Activated T-cell treated with anti-CD3 and anti-CD28 coated beads, Interleukin-2, amount 50 U/mL, for 4 hours (primary cell): ENCODE measurements at regions not wholly inside any gene's neighbourhood (a gene's known extent, or its start where the extent isn't known, plus 50 kb on each side); places are given as distances from the start of the nearest gene placed in this dataset.
A peak's percentile ranks its signal among the peaks of the same experiment; 100 is the strongest.

Experiments used
- ATAC-seq, 2 donors: fragments of 200-7000 bp; cut with Tn5 transposase; one replicate each; pipeline ENCODE4 v1.10.0; 2021
- DNase-seq: peaks from one replicate; pipeline ENCODE4 v3.0.0-alpha.2; 2020
- H3K27me3 Mint-ChIP-seq: one replicate; pipeline ENCODE4 v1.8.0; 2021; ENCODE audit warnings: low read depth, mixed read lengths
- H3K36me3 Mint-ChIP-seq: one replicate; pipeline ENCODE4 v1.8.0; 2022; ENCODE audit warnings: mixed read lengths; ENCODE audit not compliant: insufficient read depth
- H3K4me1 Mint-ChIP-seq: one replicate; pipeline ENCODE4 v1.8.0; 2021; ENCODE audit warnings: low read depth, mixed read lengths
- H3K4me3 Mint-ChIP-seq: one replicate; pipeline ENCODE4 v1.8.0; 2021; ENCODE audit warnings: mild to moderate bottlenecking, moderate library complexity, mixed read lengths
- H3K9me3 Mint-ChIP-seq: one replicate; pipeline ENCODE4 v1.8.0; 2021; ENCODE audit warnings: mixed read lengths

GRCh38 chr10:78481842-78482241 lies 448.2 kb downstream of the RPS24 start:
- H3K27me3 Mint-ChIP-seq: peaks cover 6% of the 10 kb centered on the region
- no peak overlapping the region for H3K4me3 Mint-ChIP-seq
- H3K36me3 Mint-ChIP-seq: no peaks in the 10 kb centered on the region
- no peaks in the 10 kb centered on the region for H3K4me1 Mint-ChIP-seq
- ATAC-seq: no peak
- no peaks in the 10 kb centered on the region for H3K9me3 Mint-ChIP-seq
- no peak for DNase-seq

GRCh38 chr10:78483641-78484040 lies 450.0 kb downstream of the RPS24 start:
- peaks cover 2% of the 10 kb centered on the region for H3K9me3 Mint-ChIP-seq
- DNase-seq (no peak), ATAC-seq (no peak)
- peaks cover 9% of the 10 kb centered on the region for H3K27me3 Mint-ChIP-seq
- H3K4me1 Mint-ChIP-seq: no peaks in the 10 kb centered on the region
- no peak overlapping the region for H3K4me3 Mint-ChIP-seq
- no peaks in the 10 kb centered on the region for H3K36me3 Mint-ChIP-seq

GRCh38 chr10:78489034-78489433 lies 455.4 kb downstream of the RPS24 start:
- Mint-ChIP-seq H3K4me1 (no peaks in the 10 kb centered on the region), H3K9me3 (peaks cover 21% of the 10 kb centered on the region), H3K27me3 (peaks cover 13% of the 10 kb centered on the region), H3K4me3 (no peak overlapping the region), H3K36me3 (no peaks in the 10 kb centered on the region)
- no peak for ATAC-seq
- DNase-seq: no peak

- H3K4me1 Mint-ChIP-seq: no peaks in the 10 kb centered on the region
- H3K27me3 Mint-ChIP-seq: peaks cover 6% of the 10 kb centered on the region
- H3K4me3 Mint-ChIP-seq: no peak overlapping the region
- peaks cover 21% of the 10 kb centered on the region for H3K9me3 Mint-ChIP-seq
- no peak for ATAC-seq
- DNase-seq: no peak
- H3K36me3 Mint-ChIP-seq: no peaks in the 10 kb centered on the region
These were observed 458.1 kb downstream of the RPS24 start for GRCh38 chr10:78491812-78492211.

GRCh38 chr10:78492424-78492823 lies 458.8 kb downstream of the RPS24 start:
- Mint-ChIP-seq H3K4me1 (no peaks in the 10 kb centered on the region), H3K27me3 (peaks cover 6% of the 10 kb centered on the region), H3K4me3 (no peak overlapping the region)

GRCh38 chr10:78494179-78494578 lies 460.5 kb downstream of the RPS24 start:
- ATAC-seq: no peak
- Mint-ChIP-seq H3K36me3 (no peaks in the 10 kb centered on the region), H3K27me3 (no peaks in the 10 kb centered on the region), H3K4me3 (no peak overlapping the region), H3K9me3 (peaks cover 17% of the 10 kb centered on the region), H3K4me1 (no peaks in the 10 kb centered on the region)
- DNase-seq: no peak

More at GRCh38 chr10:78492424-78492823, 458.8 kb downstream of the RPS24 start:
- Mint-ChIP-seq H3K36me3 (no peaks in the 10 kb centered on the region), H3K9me3 (peaks cover 21% of the 10 kb centered on the region)
- ATAC-seq (no peak), DNase-seq (no peak)

GRCh38 chr10:78502210-78502936 lies 468.7 kb downstream of the RPS24 start:
- no peaks in the 10 kb centered on the region for H3K27me3 Mint-ChIP-seq
- H3K4me1 Mint-ChIP-seq: no peaks in the 10 kb centered on the region
- H3K9me3 Mint-ChIP-seq: no peaks in the 10 kb centered on the region
- ATAC-seq: no peak
- no peak for DNase-seq
- no peak overlapping the region for H3K4me3 Mint-ChIP-seq
- no peaks in the 10 kb centered on the region for H3K36me3 Mint-ChIP-seq

- H3K27me3 Mint-ChIP-seq: no peaks in the 10 kb centered on the region
- DNase-seq (no peak), ATAC-seq (no peak)
- H3K4me3 Mint-ChIP-seq: no peak overlapping the region
- H3K4me1 Mint-ChIP-seq: no peaks in the 10 kb centered on the region
- H3K9me3 Mint-ChIP-seq: no peaks in the 10 kb centered on the region
- no peaks in the 10 kb centered on the region for H3K36me3 Mint-ChIP-seq
These were observed 470.5 kb downstream of the RPS24 start for GRCh38 chr10:78504181-78504580.

- Mint-ChIP-seq H3K27me3 (no peaks in the 10 kb centered on the region), H3K4me1 (no peaks in the 10 kb centered on the region), H3K4me3 (no peak overlapping the region), H3K9me3 (no peaks in the 10 kb centered on the region), H3K36me3 (no peaks in the 10 kb centered on the region)
- ATAC-seq (peak in 1 of 2 donors; percentile 27), DNase-seq (no peak)
These were observed 472.0 kb downstream of the RPS24 start for GRCh38 chr10:78505657-78506056.

- no peaks in the 10 kb centered on the region for H3K27me3 Mint-ChIP-seq
- no peaks in the 10 kb centered on the region for H3K9me3 Mint-ChIP-seq
- no peaks in the 10 kb centered on the region for H3K36me3 Mint-ChIP-seq
- H3K4me1 Mint-ChIP-seq: no peaks in the 10 kb centered on the region
- ATAC-seq (no peak), DNase-seq (no peak)
- H3K4me3 Mint-ChIP-seq: no peak overlapping the region
These were observed 473.0 kb downstream of the RPS24 start for GRCh38 chr10:78506614-78507013.

GRCh38 chr10:78507510-78508160 lies 474.0 kb downstream of the RPS24 start:
- Mint-ChIP-seq H3K36me3 (no peaks in the 10 kb centered on the region), H3K9me3 (no peaks in the 10 kb centered on the region), H3K4me3 (no peak overlapping the region), H3K27me3 (no peaks in the 10 kb centered on the region), H3K4me1 (no peaks in the 10 kb centered on the region)
- ATAC-seq (no peak), DNase-seq (no peak)

GRCh38 chr10:78508955-78509748 lies 475.5 kb downstream of the RPS24 start:
- Mint-ChIP-seq H3K36me3 (no peaks in the 10 kb centered on the region), H3K27me3 (no peaks in the 10 kb centered on the region), H3K9me3 (no peaks in the 10 kb centered on the region), H3K4me1 (no peaks in the 10 kb centered on the region), H3K4me3 (no peak overlapping the region)
- ATAC-seq: no peak
- no peak for DNase-seq

GRCh38 chr10:78510566-78511323 lies 477.1 kb downstream of the RPS24 start:
- Mint-ChIP-seq H3K4me3 (no peak overlapping the region), H3K36me3 (no peaks in the 10 kb centered on the region), H3K4me1 (no peaks in the 10 kb centered on the region), H3K27me3 (no peaks in the 10 kb centered on the region), H3K9me3 (no peaks in the 10 kb centered on the region)
- DNase-seq: no peak
- no peak for ATAC-seq
